Natural killer cell (primary cell): ENCODE measurements at regions not wholly inside any gene's neighbourhood (a gene's known extent, or its start where the extent isn't known, plus 50 kb on each side); places are given as distances from the start of the nearest gene placed in this dataset.

Source experiments
- ATAC-seq, 3 donors: fragments of 150-1000 bp in 2 of 3; fragments of 200-7000 bp in 1 of 3; cut with Tn5 transposase; 1 replicate in 1 of 3; 2 replicates in 2 of 3; pipeline ENCODE4 v1.10.0; 2021; ENCODE audit warnings: mild to moderate bottlenecking in 2 of 3, moderate library complexity in 2 of 3
- DNase-seq, 2 donors: peaks; one replicate each; pipeline versions ENCODE4 v3.0.0 to v3.0.0-alpha.2; 2013 to 2021; ENCODE audit warnings: mixed read lengths in 1 of 2
- H3K27ac ChIP-seq: one replicate; pipeline ENCODE4 v1.5.1; 2013; ENCODE audit warnings: mild to moderate bottlenecking, low read length
- H3K27me3 ChIP-seq: one replicate; pipeline ENCODE4 v1.6.1; 2013; ENCODE audit warnings: low read length; ENCODE audit not compliant: control insufficient read depth, insufficient read depth
- H3K36me3 ChIP-seq: one replicate; pipeline ENCODE4 v1.6.1; 2013; ENCODE audit warnings: low read length; ENCODE audit not compliant: control insufficient read depth, insufficient read depth
- H3K4me1 ChIP-seq: one replicate; pipeline ENCODE4 v1.6.1; 2013; ENCODE audit warnings: low read length; ENCODE audit not compliant: control insufficient read depth, insufficient read depth
- H3K4me3 ChIP-seq: one replicate; pipeline ENCODE4 v1.5.1; 2013; ENCODE audit warnings: low read length
- H3K9me3 ChIP-seq: one replicate; pipeline ENCODE4 v1.6.1; 2013; ENCODE audit warnings: low read length; ENCODE audit not compliant: control insufficient read depth, insufficient read depth
- H3K27ac Mint-ChIP-seq, 2 donors: one replicate each; pipeline ENCODE4 v1.8.0; 2022; ENCODE audit warnings: mild to moderate bottlenecking in 2 of 2, mixed read lengths in 2 of 2, moderate library complexity in 1 of 2
- H3K27me3 Mint-ChIP-seq, 2 donors: one replicate each; pipeline ENCODE4 v1.8.0; 2022; ENCODE audit warnings: low read depth in 2 of 2, mixed read lengths in 2 of 2
- H3K36me3 Mint-ChIP-seq: one replicate; pipeline ENCODE4 v1.8.0; 2022; ENCODE audit warnings: mixed read lengths
- H3K4me1 Mint-ChIP-seq, 2 donors: one replicate each; pipeline ENCODE4 v1.8.0; 2022; ENCODE audit warnings: mixed read lengths in 2 of 2
- H3K4me3 Mint-ChIP-seq: one replicate; pipeline ENCODE4 v1.8.0; 2022; ENCODE audit warnings: mild to moderate bottlenecking, moderate library complexity, mixed read lengths
- H3K9me3 Mint-ChIP-seq, 2 donors: one replicate each; pipeline ENCODE4 v1.8.0; 2022; ENCODE audit warnings: mixed read lengths in 2 of 2
- WGBS: methylation state at CpG from one replicate; pipeline ENCODE4 v1.1.7; 2013; ENCODE audit warnings: missing lambda C conversion rate; ENCODE audit not compliant: insufficient coverage; 5-methylcytosine and 5-hydroxymethylcytosine counted together
- intact Hi-C: fragments of 100-400 bp; cut with micrococcal nuclease; formaldehyde crosslinking; loops from one replicate; pipeline ENCODE4 v1.14.2; 2022
- TF ChIP-seq, protein P1 (sequence below): fragments of 200-600 bp; IDR thresholded peaks from one replicate; pipeline ENCODE4 v1.8.0; 2022; ENCODE audit warnings: antibody characterized with exemption

DNA sequence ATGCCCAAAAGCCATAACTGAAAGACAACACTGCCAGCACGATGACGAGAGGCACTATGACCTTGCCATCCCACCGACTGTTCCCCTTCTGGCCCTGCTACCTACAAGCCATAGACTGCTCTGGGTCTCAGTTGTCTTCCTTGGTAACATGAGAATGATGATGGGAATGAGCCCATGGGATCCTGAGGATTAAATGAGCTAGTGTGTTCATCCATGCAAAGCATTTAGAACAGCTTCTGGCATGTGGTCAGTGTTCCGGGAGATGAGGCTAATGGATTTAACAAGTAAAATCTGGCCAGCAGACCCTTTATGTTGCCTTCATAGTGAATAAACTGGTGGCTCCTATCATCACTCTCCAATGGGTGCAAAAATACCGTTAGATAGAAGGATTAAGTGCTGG is 62.4 kb upstream of the WDR11 start:
- Mint-ChIP-seq H3K4me1 (no peaks in the 10 kb centered on the region), H3K36me3 (no peaks in the 10 kb centered on the region), H3K9me3 (no peaks in the 10 kb centered on the region), H3K4me3 (no peak overlapping the region), H3K27me3 (peaks cover 2 to 7% of the 10 kb centered on the region in 2 donors), H3K27ac (no peak overlapping the region)
- TF ChIP-seq, protein P1, sequence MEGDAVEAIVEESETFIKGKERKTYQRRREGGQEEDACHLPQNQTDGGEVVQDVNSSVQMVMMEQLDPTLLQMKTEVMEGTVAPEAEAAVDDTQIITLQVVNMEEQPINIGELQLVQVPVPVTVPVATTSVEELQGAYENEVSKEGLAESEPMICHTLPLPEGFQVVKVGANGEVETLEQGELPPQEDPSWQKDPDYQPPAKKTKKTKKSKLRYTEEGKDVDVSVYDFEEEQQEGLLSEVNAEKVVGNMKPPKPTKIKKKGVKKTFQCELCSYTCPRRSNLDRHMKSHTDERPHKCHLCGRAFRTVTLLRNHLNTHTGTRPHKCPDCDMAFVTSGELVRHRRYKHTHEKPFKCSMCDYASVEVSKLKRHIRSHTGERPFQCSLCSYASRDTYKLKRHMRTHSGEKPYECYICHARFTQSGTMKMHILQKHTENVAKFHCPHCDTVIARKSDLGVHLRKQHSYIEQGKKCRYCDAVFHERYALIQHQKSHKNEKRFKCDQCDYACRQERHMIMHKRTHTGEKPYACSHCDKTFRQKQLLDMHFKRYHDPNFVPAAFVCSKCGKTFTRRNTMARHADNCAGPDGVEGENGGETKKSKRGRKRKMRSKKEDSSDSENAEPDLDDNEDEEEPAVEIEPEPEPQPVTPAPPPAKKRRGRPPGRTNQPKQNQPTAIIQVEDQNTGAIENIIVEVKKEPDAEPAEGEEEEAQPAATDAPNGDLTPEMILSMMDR, result no peak
- Histone ChIP-seq H3K36me3 (no peaks in the 10 kb centered on the region), H3K4me3 (no peak overlapping the region), H3K4me1 (peaks cover 4% of the 10 kb centered on the region), H3K27ac (no peak overlapping the region), H3K9me3 (no peaks in the 10 kb centered on the region), H3K27me3 (no peaks in the 10 kb centered on the region)
- DNase-seq (no peak), ATAC-seq (no peak)
- WGBS, result 88% methylated on average over 4 of the region's 5 CpGs
- intact Hi-C loops, result no loop called here

DNA sequence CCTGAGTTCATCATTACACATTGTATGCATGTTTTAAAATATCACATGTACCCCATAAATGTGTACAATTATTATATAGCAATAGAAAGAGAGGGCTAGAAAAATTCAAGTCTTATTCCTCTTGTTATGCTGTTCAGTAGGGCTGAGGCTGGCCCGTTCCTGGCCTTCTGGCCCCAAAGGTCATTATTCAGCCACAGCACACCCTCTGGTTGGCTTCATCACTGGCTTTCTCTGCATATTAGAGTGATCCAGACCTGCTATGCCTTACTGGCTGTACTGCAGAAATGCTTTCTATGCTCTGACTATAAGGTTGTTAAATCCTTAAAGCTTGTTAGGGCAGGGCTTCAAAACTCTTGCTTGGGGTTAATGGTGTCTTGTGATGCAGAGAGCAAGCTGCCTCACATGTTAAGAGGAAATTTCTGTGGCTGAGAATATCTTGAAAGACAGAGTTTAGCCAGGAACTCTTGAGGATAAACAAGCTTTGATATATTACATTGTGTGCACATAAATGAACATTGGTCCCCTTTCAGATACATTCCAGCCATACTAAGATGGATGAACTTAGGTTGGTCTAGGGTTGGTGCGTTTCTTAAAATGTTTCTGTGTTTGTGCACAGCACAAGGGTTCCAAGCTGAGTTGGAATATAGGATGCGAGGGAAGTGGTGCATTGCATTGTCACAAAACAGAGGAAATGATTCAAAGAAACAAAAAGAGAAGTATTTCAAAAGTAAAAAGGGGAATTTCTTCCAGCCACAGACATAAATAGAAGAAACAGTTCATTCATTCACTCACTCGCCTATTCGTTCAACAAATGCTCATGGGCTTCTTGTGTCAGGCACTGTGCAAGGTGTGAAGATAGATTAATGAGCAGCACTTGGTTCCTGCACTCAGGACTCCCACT is 61.6 kb upstream of the WDR11 start:
- TF ChIP-seq, protein P1, result no peak
- Histone ChIP-seq H3K4me1 (peaks cover 4% of the 10 kb centered on the region), H3K36me3 (no peaks in the 10 kb centered on the region), H3K27me3 (no peaks in the 10 kb centered on the region), H3K27ac (no peak overlapping the region), H3K4me3 (no peak overlapping the region), H3K9me3 (no peaks in the 10 kb centered on the region)
- Mint-ChIP-seq H3K9me3 (no peaks in the 10 kb centered on the region), H3K27me3 (peaks cover 2 to 7% of the 10 kb centered on the region in 2 donors), H3K27ac (no peak overlapping the region), H3K4me3 (no peak overlapping the region), H3K36me3 (no peaks in the 10 kb centered on the region), H3K4me1 (no peaks in the 10 kb centered on the region)
- WGBS, result 30% methylated on average over 4 of the region's 5 CpGs
- intact Hi-C loops, result no loop called here
- ATAC-seq (no peak), DNase-seq (no peak)

DNA sequence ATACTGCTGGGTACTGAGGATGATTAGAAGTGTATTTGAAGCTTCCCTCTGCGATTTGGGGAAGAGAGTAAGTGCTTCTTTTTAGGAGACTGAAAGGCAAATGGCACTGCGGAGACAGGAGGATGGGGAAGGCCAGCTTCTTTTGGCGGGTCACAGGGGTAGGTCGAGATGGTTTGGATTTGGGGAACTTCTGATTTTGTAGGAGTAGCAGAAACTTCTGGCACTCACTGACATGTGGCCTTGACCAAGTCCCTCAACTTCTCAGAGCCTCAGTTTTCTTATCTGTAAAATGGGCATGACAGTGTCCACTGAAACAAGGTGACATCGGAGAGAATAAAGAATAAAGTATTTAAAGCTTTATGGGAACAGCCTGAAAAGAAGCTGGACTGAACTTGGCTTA is 59.8 kb upstream of the WDR11 start:
- Mint-ChIP-seq H3K4me1 (no peaks in the 10 kb centered on the region), H3K27ac (no peak overlapping the region), H3K4me3 (no peak overlapping the region), H3K9me3 (no peaks in the 10 kb centered on the region), H3K27me3 (peaks cover 2 to 11% of the 10 kb centered on the region in 2 donors), H3K36me3 (no peaks in the 10 kb centered on the region)
- TF ChIP-seq, protein P1, result no peak
- Histone ChIP-seq H3K36me3 (no peaks in the 10 kb centered on the region), H3K27ac (no peak overlapping the region), H3K4me3 (no peak overlapping the region), H3K4me1 (peaks cover 4% of the 10 kb centered on the region), H3K9me3 (no peaks in the 10 kb centered on the region), H3K27me3 (no peaks in the 10 kb centered on the region)
- 88% methylated on average over 5 of the region's 5 CpGs for whole genome bisulfite sequencing
- DNase-seq (no peak), ATAC-seq (no peak)
- intact Hi-C loops, result no loop called here

DNA sequence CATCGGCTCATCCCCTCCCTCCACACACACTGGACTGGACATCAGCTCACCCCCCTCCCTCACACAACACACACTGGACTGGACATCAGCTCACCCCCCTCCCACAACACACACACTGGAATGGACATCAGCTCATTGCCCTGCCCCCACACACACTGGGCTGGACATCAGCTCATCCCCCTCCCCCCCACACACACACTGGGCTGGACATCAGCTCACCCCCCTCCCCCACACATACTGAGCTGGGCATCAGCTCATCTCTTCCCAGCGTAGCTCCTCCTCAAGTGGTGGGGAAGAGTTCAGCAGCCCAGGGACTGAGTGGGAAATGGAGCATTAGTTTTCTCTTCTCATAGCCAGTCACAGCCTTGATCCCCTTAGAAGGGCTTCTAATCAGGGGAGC is 58.1 kb upstream of the WDR11 start:
- intact Hi-C loops, result no loop called here
- Mint-ChIP-seq H3K4me1 (no peaks in the 10 kb centered on the region), H3K4me3 (no peak overlapping the region), H3K27me3 (peaks cover 0 to 7% of the 10 kb centered on the region in 2 donors), H3K36me3 (no peaks in the 10 kb centered on the region), H3K9me3 (no peaks in the 10 kb centered on the region), H3K27ac (no peak overlapping the region)
- Histone ChIP-seq H3K4me1 (peaks cover 4% of the 10 kb centered on the region), H3K9me3 (no peaks in the 10 kb centered on the region), H3K27ac (no peak overlapping the region), H3K4me3 (no peak overlapping the region), H3K36me3 (no peaks in the 10 kb centered on the region), H3K27me3 (no peaks in the 10 kb centered on the region)
- no peak for ATAC-seq
- 94% methylated on average over 1 of the region's 2 CpGs for WGBS
- DNase-seq, result no peak
- TF ChIP-seq, protein P1, result no peak
